IPS-NIHi7 (cell line): ENCODE measurements at regions not wholly inside any gene's neighbourhood (a gene's known extent, or its start where the extent isn't known, plus 50 kb on each side); places are given as distances from the start of the nearest gene placed in this dataset.
"Not testable (repeated sequence)": the region's sequence is repeated elsewhere in the genome, so short reads cannot be mapped to it uniquely, and the experiment has no call there.

ENCODE experiments used
- DNase-seq: peaks from one replicate; pipeline ENCODE4 v3.0.0; 2012; ENCODE audit warnings: mixed read lengths; ENCODE audit errors: extremely low spot score

DNA sequence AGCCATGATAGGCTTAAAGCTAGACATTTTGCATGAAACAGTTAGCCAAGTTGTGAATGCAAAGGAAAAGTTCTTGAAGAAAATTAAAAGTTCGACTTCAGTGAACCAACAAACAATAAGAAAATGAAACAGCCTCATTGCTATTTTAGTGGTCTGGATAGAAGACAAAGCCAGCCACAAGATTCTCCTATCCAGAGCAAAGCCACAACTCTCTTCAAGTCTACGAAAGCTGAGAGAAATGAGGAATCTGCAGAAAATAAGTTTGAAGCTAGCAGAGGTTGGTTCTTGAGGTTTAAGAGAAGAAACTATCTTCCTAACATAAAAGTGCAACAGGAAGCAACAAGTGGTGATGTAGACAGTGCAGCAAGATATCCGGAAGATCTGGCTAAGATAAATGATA lies 271.4 kb upstream of the GRM3 start:
- no peak for DNase-seq

- DNase-seq, result no peak
Measured at GRCh38 chr7:86366946-86367345, 276.8 kb upstream of the GRM3 start.

DNA sequence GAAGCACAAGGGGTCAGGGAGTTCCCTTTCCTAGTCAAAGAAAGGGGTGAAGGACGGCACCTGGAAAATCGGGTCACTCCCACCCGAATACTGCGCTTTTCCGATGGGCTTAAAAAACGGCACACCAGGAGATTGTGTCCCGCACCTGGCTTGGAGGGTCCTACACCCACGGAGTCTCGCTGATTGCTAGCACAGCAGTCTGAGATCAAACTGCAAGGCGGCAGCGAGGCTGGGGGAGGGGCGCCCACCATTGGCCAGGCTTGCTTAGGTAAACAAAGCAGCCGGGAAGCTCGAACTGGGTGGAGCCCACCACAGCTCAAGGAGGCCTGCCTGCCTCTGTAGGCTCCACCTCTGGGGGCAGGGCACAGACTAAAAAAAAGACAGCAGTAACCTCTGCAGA lies 303.3 kb upstream of the GRM3 start:
- DNase-seq, result not testable (repeated sequence)

DNA sequence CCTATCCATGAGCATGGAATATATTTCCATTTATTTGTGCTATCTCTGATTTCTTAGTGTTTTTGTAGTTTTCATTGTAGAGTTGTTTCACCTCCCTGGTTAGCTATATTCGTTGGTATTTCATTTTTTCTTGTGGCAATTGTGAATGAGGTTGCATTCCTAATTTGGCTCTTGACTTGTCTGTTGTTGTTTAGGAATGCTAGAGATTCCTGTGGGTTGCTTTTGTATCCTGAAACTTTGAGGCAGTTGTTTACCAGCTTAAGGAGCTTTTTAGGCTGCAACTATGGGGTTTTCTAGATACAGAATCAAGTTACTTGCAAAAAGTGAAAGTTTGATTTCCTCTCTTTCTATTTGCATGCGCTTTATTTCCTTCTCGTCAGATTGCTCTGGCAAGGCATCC lies 304.7 kb upstream of the GRM3 start:
- DNase-seq, result no peak

- DNase-seq, result no peak
Measured at GRCh38 chr7:86328801-86329433, 314.8 kb upstream of the GRM3 start.

DNA sequence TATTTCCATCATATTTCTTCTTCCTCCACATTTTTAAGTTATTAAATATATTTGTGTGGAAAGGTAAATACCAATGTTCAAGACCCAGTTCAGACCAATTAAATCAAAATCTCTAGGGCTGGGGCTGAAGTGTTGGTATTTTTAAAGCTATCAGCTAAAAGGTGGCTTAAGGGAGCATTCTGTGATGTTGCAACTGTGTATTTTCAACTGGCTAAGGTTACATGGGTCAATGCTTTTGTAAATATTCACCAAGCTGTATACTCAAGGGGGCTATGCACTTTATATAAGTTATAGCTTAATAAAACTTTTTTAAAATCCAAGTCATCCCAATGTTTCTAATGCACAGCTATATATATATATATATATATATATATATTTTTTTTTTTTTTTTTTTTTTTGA lies 316.9 kb upstream of the GRM3 start:
- no peak for DNase-seq

GRCh38 chr7:86320889-86321288 lies 322.8 kb upstream of the GRM3 start:
- DNase-seq, result no peak

DNA sequence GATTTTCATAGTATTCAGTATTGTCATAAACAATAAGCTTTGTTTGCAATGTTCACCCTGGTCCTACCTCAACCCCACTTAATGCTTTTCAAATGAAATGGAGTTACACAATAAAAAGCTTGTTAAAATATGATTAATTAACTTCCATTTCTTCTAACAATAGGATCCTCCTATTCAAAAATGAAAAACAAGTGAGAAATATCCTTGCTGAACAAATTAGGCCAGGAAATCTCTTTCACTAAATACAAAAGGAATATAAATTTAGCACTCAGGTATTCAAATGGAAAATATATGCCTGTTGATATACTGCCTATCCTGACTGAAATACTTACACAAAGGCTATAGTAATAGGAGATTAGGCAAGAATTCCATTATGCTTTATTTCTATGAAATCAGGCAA lies 323.4 kb upstream of the GRM3 start:
- no peak for DNase-seq

DNA sequence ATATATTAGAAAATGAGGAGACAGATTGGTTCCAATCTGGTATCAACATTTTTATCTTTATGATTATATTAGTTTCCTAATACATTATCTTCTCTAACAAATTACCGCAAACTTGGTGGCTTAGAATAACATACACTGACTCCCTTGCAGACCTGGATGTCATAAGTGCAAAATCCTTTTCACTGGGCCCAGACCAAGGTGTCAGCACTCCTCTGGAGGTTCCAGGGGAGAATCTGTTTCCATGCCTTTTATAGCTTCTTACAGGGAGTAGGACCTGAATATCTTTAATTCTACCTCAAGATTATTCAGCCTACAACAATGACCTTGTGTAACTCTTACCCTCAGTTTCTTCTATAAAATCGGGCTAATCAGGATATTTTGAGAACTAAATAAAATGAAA lies 329.9 kb upstream of the GRM3 start:
- peak; percentile 9 for DNase-seq

DNA sequence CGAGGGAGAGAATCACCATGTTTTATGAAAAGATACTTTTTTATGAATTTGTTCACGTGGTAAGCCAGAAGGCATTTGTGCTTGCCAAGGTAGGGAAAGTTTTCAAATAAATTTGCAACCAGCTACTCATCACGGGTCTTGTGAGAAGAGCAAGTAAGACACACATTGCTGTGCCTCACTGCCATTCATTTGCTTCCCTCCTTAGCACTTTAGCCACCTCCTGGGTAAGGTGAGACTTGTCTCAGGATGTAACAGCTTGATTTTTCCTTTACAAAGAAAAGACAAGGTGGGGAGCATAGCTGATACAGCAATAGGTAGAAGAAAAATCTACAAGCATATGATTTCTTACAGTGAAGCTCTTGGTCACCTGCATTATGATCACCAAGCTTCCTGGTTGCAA lies 342.4 kb upstream of the GRM3 start:
- peak; percentile 18 for DNase-seq

DNA sequence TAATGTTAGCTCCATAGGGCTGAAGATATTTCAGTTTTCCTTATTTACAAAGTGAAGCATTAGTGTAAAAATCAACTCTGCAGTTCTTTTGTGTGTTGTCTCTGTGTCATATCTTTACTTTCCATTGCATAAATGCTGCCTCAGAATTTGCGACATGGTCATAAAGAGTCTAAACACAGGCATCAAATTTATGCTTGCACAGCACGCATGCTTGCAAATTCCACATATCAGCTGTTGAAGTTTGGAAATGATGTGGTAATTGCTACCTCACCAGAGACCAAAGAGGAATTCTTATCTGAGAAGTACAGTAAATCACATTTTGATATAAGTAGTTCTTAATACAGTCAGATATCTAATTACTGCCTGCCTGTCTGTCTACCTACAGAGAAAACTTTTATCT lies 348.2 kb upstream of the GRM3 start:
- DNase-seq, result no peak

- no peak for DNase-seq
Measured at GRCh38 chr7:86282014-86282682, 361.6 kb upstream of the GRM3 start.

DNA sequence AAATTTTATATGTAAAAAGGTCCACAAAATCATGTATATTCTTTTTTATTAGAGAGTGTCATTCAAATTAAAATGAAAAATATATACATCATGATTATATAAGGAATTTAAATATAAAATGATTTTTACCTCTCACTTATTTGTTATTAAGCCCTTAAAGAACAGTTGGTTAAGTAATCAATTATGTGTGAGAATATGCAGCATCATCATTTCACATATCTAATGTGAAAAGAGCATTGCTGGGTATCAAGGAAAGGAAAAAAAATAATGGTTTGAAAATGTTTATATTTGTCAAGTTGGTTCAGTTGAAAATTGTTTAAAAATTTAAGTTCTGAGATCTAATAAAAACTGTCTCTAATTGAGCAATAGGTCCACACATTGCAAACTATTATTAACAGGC lies 363.6 kb upstream of the GRM3 start:
- no peak for DNase-seq

GRCh38 chr7:86262781-86263180 lies 380.9 kb upstream of the GRM3 start:
- DNase-seq, result no peak

DNA sequence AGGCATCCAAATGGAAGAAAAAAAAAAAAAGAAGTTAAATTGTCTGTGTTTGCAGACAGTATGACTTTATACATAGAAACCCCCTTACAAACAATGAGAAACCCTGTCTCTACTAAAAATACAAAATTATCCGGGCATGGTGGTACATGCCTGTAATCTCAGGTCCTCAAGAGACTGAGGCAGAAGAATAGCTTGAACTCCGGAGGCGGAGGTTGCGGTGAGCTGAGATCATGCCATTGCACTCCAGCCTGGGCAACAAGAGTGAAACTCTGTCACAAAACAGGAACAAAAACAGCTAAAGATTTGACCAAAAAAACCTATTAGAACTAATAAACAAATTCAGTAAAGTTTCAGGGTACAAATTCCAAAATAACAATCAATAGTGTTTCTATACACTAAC lies 385.8 kb upstream of the GRM3 start:
- no peak for DNase-seq

GRCh38 chr7:86252406-86252805 lies 391.3 kb upstream of the GRM3 start:
- no peak for DNase-seq

GRCh38 chr7:86248977-86249376 lies 394.7 kb upstream of the GRM3 start:
- DNase-seq, result no peak

DNA sequence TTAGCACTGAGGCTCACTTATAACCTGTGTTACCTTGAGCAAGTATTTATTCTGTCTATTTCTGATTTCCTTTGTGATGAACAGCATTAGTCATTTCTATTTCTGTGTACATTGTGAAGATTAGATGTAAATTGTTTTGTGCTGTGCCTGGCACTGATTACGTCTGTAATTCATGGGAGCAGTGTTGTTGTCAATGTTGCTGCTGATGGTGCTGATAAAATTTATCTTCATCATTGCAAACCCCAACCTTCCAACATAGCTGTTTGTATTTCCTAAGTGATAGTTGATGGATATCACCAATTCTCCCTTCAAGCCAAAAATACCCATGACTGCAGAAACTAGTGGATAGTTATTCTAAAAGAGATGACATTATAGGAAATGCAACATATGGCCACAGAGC lies 400.5 kb upstream of the GRM3 start:
- no peak for DNase-seq

- DNase-seq, result no peak
Measured at GRCh38 chr7:86226191-86226590, 417.5 kb upstream of the GRM3 start.

DNA sequence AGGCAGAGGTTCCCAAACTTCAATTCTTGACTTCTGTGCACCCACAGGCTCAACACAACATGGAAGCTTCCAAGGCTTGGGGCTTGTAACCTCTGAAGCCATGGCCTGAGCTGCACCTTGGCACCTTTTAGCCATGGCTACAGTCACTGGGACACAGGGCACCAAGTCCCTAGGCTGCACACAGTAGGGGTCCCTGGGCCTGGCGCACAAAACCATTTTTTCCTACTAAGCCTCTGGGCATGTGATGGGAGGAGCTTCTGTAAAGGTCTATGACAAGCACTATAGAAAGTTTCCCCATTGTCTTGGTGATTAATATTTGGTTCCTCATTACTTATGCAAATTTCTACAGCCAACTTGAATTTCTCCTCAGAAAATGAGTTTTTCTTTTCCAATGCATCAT lies 420.9 kb upstream of the GRM3 start:
- DNase-seq, result no peak

- DNase-seq, result no peak
Measured at GRCh38 chr7:86214734-86215133, 429.0 kb upstream of the GRM3 start.

- DNase-seq, result no peak
Measured at GRCh38 chr7:86212976-86213375, 430.7 kb upstream of the GRM3 start.

GRCh38 chr7:86209036-86209435 lies 434.7 kb upstream of the GRM3 start:
- DNase-seq, result no peak

GRCh38 chr7:86207740-86208139 lies 436.0 kb upstream of the GRM3 start:
- no peak for DNase-seq
